Gastroesophageal sphincter (tissue), 4 donors: ENCODE measurements at regions not wholly inside any gene's neighbourhood (a gene's known extent, or its start where the extent isn't known, plus 50 kb on each side); places are given as distances from the start of the nearest gene placed in this dataset.

Experiments
- ATAC-seq: fragments of 150-250 bp; one replicate; pipeline ENCODE4 v1.9.1; 2016; ENCODE audit warnings: mild to moderate bottlenecking, moderate library complexity
- H3K27ac ChIP-seq, 4 donors: fragments of 200-600 bp; sonication (generic) in 3 of 4; 1 replicate in 3 of 4; 2 replicates in 1 of 4; pipeline ENCODE4 v1.5.1; 2016 to 2019
- H3K27me3 ChIP-seq: fragments of 200-600 bp; sonication (generic); one replicate; pipeline ENCODE4 v1.5.1; 2019
- H3K36me3 ChIP-seq, 2 donors: fragments of 200-600 bp; sonication (generic); one replicate each; pipeline ENCODE4 v1.5.1; 2019; ENCODE audit warnings: control low read depth in 1 of 2
- H3K4me1 ChIP-seq, 3 donors: fragments of 200-600 bp; sonication (generic); 1 replicate in 2 of 3; 2 replicates in 1 of 3; pipeline ENCODE4 v1.5.1; 2016 to 2019; ENCODE audit warnings: control low read depth in 2 of 3
- H3K4me3 ChIP-seq, 2 donors: fragments of 200-600 bp; sonication (generic); one replicate each; pipeline ENCODE4 v1.5.1; 2019; ENCODE audit warnings: mild to moderate bottlenecking in 1 of 2, moderate library complexity in 1 of 2
- H3K9me3 ChIP-seq, 3 donors: fragments of 200-600 bp; sonication (generic); one replicate each; pipeline ENCODE4 v1.5.1; 2017 to 2019; ENCODE audit warnings: control low read depth in 2 of 3
- EP300 ChIP-seq: sonication (generic); formaldehyde crosslinking; IDR thresholded peaks from one replicate; pipeline ENCODE4 v1.6.1; 2017; ENCODE audit warnings: antibody characterized with exemption, mild to moderate bottlenecking
- POLR2A ChIP-seq, 2 donors: fragments of 450-650 bp; IDR thresholded peaks; one replicate each; pipeline ENCODE4 v1.6.1; 2017; ENCODE audit warnings: antibody characterized with exemption in 2 of 2, mild to moderate bottlenecking in 2 of 2, moderate library complexity in 1 of 2
- POLR2AphosphoS5 ChIP-seq: sonication (generic); formaldehyde crosslinking; IDR thresholded peaks from one replicate; pipeline ENCODE4 v1.6.1; 2017; ENCODE audit warnings: antibody characterized with exemption
- WGBS, 2 donors: methylation state at CpG; one replicate each; pipeline ENCODE4 v1.1.5; 2018; ENCODE audit warnings: low coverage in 1 of 2; 5-methylcytosine and 5-hydroxymethylcytosine counted together
- TF ChIP-seq, protein P1 (sequence below), 4 experiments: fragments of 200-600 bp in 2 of 4; fragments of 450-650 bp in 2 of 4; sonication (generic) in 1 of 4; IDR thresholded peaks; one replicate each; pipeline ENCODE4 v1.5.1; 2017 to 2019; ENCODE audit warnings: antibody characterized with exemption in 4 of 4, mild to moderate bottlenecking in 2 of 4, moderate library complexity in 2 of 4

DNA sequence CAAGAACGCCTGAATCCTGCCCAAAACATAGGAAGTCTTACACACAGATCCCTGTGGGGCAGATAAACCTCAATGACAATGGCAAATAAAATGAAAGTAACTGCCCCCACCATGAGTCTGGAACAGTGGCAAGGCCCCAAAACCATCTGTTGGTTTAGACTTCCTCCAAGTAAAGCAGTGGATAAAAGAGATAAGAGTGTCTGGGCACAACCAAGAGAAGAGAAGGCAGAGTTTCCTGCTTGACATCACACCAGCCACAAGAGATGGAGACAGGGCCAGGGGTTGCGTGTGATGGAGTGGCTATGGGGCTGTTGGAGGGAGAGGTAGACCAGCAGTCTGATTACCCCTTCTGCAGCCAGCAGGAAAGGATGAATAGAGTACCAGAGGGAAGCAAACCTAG, 212.1 kb upstream of the POU3F3 start:
- TF ChIP-seq EP300 = no peak
- TF ChIP-seq, protein P1, sequence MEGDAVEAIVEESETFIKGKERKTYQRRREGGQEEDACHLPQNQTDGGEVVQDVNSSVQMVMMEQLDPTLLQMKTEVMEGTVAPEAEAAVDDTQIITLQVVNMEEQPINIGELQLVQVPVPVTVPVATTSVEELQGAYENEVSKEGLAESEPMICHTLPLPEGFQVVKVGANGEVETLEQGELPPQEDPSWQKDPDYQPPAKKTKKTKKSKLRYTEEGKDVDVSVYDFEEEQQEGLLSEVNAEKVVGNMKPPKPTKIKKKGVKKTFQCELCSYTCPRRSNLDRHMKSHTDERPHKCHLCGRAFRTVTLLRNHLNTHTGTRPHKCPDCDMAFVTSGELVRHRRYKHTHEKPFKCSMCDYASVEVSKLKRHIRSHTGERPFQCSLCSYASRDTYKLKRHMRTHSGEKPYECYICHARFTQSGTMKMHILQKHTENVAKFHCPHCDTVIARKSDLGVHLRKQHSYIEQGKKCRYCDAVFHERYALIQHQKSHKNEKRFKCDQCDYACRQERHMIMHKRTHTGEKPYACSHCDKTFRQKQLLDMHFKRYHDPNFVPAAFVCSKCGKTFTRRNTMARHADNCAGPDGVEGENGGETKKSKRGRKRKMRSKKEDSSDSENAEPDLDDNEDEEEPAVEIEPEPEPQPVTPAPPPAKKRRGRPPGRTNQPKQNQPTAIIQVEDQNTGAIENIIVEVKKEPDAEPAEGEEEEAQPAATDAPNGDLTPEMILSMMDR (IDR thresholded peaks at IDR 0.05) = no peak
- no peak for TF ChIP-seq POLR2A (IDR thresholded peaks at IDR 0.05)
- TF ChIP-seq POLR2AphosphoS5 = no peak
- H3K27me3 ChIP-seq = no peaks in the 10 kb centered on the region
- no peaks in the 10 kb centered on the region for H3K36me3 ChIP-seq
- WGBS, 2 donors = 50 to 68% methylated on average over 1 to 2 of the region's 2 CpGs
- no peaks in the 10 kb centered on the region for H3K4me1 ChIP-seq
- no peak overlapping the region for H3K4me3 ChIP-seq
- no peak overlapping the region for H3K27ac ChIP-seq
- ATAC-seq = no peak
- H3K9me3 ChIP-seq = no peaks in the 10 kb centered on the region

DNA sequence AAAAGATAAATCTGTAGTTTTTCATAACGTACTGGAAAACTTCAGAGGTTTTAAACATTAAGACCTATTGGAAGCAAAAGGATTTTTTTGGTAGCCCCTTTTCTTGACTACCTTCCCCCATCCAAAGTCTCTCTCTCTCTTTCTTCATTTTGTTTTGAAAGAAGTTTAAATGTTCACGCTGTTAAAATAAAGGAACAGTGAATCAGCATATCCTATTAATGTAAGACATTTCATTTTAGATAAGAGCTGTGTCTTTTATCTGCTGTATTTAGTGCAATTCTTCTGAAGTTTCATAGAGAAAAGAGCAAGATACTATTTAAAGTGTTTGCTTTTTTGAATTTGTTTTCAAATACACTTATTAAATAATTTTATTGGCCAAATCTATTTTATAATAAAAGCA, 205.5 kb upstream of the POU3F3 start:
- H3K27me3 ChIP-seq = no peaks in the 10 kb centered on the region
- H3K4me3 ChIP-seq = no peak overlapping the region
- ATAC-seq = no peak
- no peaks in the 10 kb centered on the region for H3K9me3 ChIP-seq
- no peaks in the 10 kb centered on the region for H3K4me1 ChIP-seq
- H3K27ac ChIP-seq = no peak overlapping the region
- H3K36me3 ChIP-seq = no peaks in the 10 kb centered on the region
- 29 to 71% methylated on average over 2 of the region's 2 CpGs for WGBS, 2 donors
- TF ChIP-seq EP300 (no peak), POLR2AphosphoS5 (no peak), POLR2A (IDR thresholded peaks at IDR 0.05) (no peak)
- TF ChIP-seq, protein P1 (IDR thresholded peaks at IDR 0.05) = no peak

DNA sequence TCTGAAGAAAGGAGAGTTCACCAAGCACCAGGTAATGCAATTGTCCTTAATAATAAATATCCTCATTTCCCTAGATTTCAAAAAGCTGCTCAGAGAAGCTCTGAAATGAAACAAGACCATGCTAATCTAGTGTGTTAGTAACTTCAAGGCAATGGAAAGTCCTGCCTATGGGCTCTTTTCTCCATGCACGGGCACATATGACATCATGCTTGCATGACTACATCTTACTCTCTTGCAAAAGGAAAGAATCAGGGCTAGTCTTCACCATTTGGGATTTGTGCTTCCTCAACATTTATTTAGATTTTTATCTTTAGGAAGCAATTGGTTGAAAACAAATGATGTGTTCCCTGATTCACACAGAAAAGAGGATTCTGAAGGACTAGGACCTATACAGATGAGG, 204.0 kb upstream of the POU3F3 start:
- TF ChIP-seq POLR2A (IDR thresholded peaks at IDR 0.05) (no peak), POLR2AphosphoS5 (no peak)
- ATAC-seq = no peak
- no peak overlapping the region for H3K27ac ChIP-seq
- H3K27me3 ChIP-seq = no peaks in the 10 kb centered on the region
- no peaks in the 10 kb centered on the region for H3K4me1 ChIP-seq
- H3K9me3 ChIP-seq = no peaks in the 10 kb centered on the region
- H3K36me3 ChIP-seq = no peaks in the 10 kb centered on the region
- H3K4me3 ChIP-seq = no peak overlapping the region
- WGBS, 2 donors = 75 to 79% methylated on average over 1 of the region's 1 CpG

DNA sequence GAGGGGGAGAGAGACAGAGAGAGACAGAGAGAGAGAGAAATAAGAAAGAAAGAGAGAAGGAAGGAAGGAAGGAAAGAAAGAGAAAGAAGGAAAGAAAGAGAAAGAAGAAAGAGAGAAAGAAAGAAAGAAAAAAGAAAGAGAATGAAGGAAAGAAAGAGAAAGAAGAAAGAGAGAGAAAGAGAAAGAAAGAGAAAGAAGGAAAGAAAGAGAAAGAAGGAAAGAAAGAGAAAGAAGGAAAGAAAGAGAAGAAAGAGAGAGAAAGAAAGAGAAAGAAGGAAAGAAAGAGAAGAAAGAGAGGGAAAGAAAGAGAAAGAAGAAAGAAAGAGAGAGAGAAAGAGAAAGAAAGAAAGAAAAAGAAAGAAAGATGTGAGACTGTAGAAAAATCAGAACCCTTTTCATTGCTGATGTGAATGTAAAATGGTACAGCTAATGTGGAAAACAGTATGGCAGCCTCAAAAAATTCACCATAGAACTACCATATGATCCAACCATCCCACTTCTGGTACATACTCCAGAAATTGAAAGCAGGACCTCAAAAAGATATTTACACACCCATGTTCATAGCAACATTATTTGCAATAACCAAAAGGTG, 203.4 kb upstream of the POU3F3 start:
- Histone ChIP-seq H3K36me3 (no peaks in the 10 kb centered on the region), H3K27me3 (no peaks in the 10 kb centered on the region), H3K4me1 (no peaks in the 10 kb centered on the region), H3K9me3 (no peaks in the 10 kb centered on the region), H3K4me3 (no peak overlapping the region), H3K27ac (no peak overlapping the region)
- no peak for ATAC-seq
- no peak for TF ChIP-seq POLR2A (IDR thresholded peaks at IDR 0.05)
- no peak for TF ChIP-seq EP300
- TF ChIP-seq POLR2AphosphoS5 = no peak
- TF ChIP-seq, protein P1 (IDR thresholded peaks at IDR 0.05) = no peak

DNA sequence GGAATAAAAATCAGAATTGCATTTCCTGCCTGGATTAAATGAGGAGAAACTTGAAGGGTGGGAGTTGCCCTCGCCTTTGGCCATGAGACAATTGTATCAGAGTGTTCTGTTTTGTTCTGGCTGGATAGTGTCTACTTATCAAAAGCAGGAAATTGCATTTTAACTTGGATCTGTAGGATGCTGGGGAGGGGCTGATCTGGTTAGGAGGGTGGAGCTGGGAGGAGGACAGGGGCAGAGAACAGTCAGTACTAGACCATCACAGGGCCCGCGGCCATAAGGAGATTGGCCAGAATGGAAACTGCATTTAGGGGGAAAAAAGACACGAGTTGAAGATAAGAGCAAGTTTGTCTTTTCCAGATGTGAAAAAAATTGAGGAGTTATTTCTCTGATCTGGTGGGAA, 199.1 kb upstream of the POU3F3 start:
- no peaks in the 10 kb centered on the region for H3K4me1 ChIP-seq
- no peak overlapping the region for H3K4me3 ChIP-seq
- 37 to 43% methylated on average over 1 to 4 of the region's 4 CpGs for WGBS, 2 donors
- TF ChIP-seq POLR2AphosphoS5 (no peak), EP300 (no peak), POLR2A (IDR thresholded peaks at IDR 0.05) (no peak)
- TF ChIP-seq, protein P1 (IDR thresholded peaks at IDR 0.05) = no peak
- peak; percentile 48 for ATAC-seq
- no peaks in the 10 kb centered on the region for H3K9me3 ChIP-seq
- H3K27ac ChIP-seq = peak overlapping the region in 1 of 4 donors; percentile 24
- H3K36me3 ChIP-seq = no peaks in the 10 kb centered on the region
- H3K27me3 ChIP-seq = peaks cover 16% of the 10 kb centered on the region
